Right lobe of liver (tissue), 4 donors: ENCODE measurements at regions not wholly inside any gene's neighbourhood (a gene's known extent, or its start where the extent isn't known, plus 50 kb on each side); places are given as distances from the start of the nearest gene placed in this dataset.

Experiments
- POLR2A ChIP-seq: fragments of 450-650 bp; IDR thresholded peaks from one replicate; pipeline ENCODE4 v1.6.1; 2017; ENCODE audit warnings: antibody characterized with exemption, mild to moderate bottlenecking
- TF ChIP-seq, protein P1 (sequence below), 4 donors: fragments of 200-600 bp in 3 of 4; fragments of 450-650 bp in 1 of 4; IDR thresholded peaks; one replicate each; pipeline versions ENCODE4 v1.5.1 to v1.8.0; 2016 to 2022; ENCODE audit warnings: antibody characterized with exemption in 4 of 4, mild to moderate bottlenecking in 2 of 4
- donor health status: DM: no; HTN: no; CAD: no.
- donor health status: DM: no; HTN: no; CAD: no.
- donor health status: DM: no; HTN: yes; CAD: no.

DNA sequence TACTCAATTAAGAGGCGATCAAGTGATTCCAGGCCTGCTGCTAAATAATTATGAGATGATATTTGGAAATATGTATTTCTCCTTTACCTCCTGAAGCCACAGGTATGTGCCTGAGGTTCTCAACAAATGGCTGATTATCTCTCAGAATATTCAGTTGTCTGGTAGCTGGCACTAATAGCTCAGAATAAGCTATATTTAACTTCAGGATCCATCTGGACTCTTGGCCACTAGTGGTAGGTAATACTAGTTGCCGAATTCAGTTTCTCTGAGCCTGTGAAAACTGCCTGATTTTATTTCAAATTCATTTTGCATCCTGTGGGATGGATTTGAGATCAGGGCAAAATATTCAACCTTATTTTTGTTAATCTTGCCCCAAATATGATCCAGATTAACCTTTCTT, 499.0 kb downstream of the DIPK2A start:
- TF ChIP-seq, protein P1, sequence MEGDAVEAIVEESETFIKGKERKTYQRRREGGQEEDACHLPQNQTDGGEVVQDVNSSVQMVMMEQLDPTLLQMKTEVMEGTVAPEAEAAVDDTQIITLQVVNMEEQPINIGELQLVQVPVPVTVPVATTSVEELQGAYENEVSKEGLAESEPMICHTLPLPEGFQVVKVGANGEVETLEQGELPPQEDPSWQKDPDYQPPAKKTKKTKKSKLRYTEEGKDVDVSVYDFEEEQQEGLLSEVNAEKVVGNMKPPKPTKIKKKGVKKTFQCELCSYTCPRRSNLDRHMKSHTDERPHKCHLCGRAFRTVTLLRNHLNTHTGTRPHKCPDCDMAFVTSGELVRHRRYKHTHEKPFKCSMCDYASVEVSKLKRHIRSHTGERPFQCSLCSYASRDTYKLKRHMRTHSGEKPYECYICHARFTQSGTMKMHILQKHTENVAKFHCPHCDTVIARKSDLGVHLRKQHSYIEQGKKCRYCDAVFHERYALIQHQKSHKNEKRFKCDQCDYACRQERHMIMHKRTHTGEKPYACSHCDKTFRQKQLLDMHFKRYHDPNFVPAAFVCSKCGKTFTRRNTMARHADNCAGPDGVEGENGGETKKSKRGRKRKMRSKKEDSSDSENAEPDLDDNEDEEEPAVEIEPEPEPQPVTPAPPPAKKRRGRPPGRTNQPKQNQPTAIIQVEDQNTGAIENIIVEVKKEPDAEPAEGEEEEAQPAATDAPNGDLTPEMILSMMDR (IDR thresholded peaks at IDR 0.05), result no peak
- no peak for TF ChIP-seq POLR2A
